HEK293T (cell line): ENCODE measurements at regions not wholly inside any gene's neighbourhood (a gene's known extent, or its start where the extent isn't known, plus 50 kb on each side); places are given as distances from the start of the nearest gene placed in this dataset.

Source experiments
- CTBP1 ChIP-seq: fragments of 450-650 bp; IDR thresholded peaks from 2 replicates; pipeline ENCODE4 v1.6.1; 2016; ENCODE audit warnings: borderline replicate concordance
- ELF4 ChIP-seq: fragments of 450-650 bp; IDR thresholded peaks from 2 replicates; pipeline ENCODE4 v1.6.1; 2017; ENCODE audit warnings: antibody characterized with exemption
- FOXK2 ChIP-seq: fragments of 450-650 bp; IDR thresholded peaks from 2 replicates; pipeline ENCODE4 v1.6.1; 2016; ENCODE audit warnings: mild to moderate bottlenecking
- L3MBTL2 ChIP-seq: fragments of 450-650 bp; conservative IDR thresholded peaks from 2 replicates; pipeline ENCODE4 v1.6.1; 2016; ENCODE audit warnings: mild to moderate bottlenecking
- PKNOX1 ChIP-seq: fragments of 450-650 bp; IDR thresholded peaks from 2 replicates; pipeline ENCODE4 v1.6.1; 2016
- SP1 ChIP-seq: fragments of 450-650 bp; IDR thresholded peaks from 2 replicates; pipeline ENCODE4 v1.6.1; 2017
- TARDBP ChIP-seq: fragments of 450-650 bp; IDR thresholded peaks from 2 replicates; pipeline ENCODE4 v1.6.1; 2016

GRCh38 chr3:44106756-44107155 is 134.9 kb upstream of the TOPAZ1 start:
- TF ChIP-seq ELF4 (no peak), CTBP1 (no peak), TARDBP (no peak), SP1 (no peak), PKNOX1 (no peak), FOXK2 (no peak), L3MBTL2 (no peak)
